Suprapubic skin (tissue), 4 donors: ENCODE measurements at regions not wholly inside any gene's neighbourhood (a gene's known extent, or its start where the extent isn't known, plus 50 kb on each side); places are given as distances from the start of the nearest gene placed in this dataset.

Experiments used
- EP300 ChIP-seq: sonication (generic); formaldehyde crosslinking; IDR thresholded peaks from one replicate; pipeline ENCODE4 v1.6.1; 2017; ENCODE audit warnings: antibody characterized with exemption
- POLR2AphosphoS5 ChIP-seq, 3 donors: sonication (generic); formaldehyde crosslinking; IDR thresholded peaks; one replicate each; pipeline ENCODE4 v1.6.1; 2017; ENCODE audit warnings: antibody characterized with exemption in 3 of 3
- TF ChIP-seq, protein P1 (sequence below), 2 donors: fragments of 200-600 bp in 1 of 2; fragments of 450-650 bp in 1 of 2; sonication (generic) in 1 of 2; IDR thresholded peaks; one replicate each; pipeline ENCODE4 v1.5.1; 2016 to 2019; ENCODE audit warnings: antibody characterized with exemption in 2 of 2, mild to moderate bottlenecking in 1 of 2, moderate library complexity in 1 of 2

DNA sequence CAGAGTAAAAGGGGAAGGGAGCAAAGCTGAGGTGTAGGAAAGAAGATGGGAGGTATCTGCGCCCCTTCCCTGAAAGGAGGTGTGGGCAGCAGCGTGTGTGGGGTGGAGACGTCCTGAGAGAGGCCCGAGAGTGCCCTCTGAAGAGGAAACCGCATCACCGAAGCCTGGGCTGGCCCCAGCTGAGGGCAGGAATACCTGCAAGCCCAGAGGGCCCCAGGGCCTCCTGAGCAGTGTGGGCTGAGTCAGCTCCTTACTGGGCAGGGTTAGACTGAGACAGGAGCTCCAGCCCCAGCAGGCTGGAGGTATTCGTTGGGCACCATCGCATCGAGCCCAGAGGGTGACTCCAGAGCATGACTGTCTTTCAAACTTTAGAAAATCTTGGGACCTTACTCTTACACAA lies 534.0 kb upstream of the B3GAT1 start:
- no peak for TF ChIP-seq POLR2AphosphoS5 (IDR thresholded peaks at IDR 0.05)
- TF ChIP-seq, protein P1, sequence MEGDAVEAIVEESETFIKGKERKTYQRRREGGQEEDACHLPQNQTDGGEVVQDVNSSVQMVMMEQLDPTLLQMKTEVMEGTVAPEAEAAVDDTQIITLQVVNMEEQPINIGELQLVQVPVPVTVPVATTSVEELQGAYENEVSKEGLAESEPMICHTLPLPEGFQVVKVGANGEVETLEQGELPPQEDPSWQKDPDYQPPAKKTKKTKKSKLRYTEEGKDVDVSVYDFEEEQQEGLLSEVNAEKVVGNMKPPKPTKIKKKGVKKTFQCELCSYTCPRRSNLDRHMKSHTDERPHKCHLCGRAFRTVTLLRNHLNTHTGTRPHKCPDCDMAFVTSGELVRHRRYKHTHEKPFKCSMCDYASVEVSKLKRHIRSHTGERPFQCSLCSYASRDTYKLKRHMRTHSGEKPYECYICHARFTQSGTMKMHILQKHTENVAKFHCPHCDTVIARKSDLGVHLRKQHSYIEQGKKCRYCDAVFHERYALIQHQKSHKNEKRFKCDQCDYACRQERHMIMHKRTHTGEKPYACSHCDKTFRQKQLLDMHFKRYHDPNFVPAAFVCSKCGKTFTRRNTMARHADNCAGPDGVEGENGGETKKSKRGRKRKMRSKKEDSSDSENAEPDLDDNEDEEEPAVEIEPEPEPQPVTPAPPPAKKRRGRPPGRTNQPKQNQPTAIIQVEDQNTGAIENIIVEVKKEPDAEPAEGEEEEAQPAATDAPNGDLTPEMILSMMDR (IDR thresholded peaks at IDR 0.05) = no peak
- TF ChIP-seq EP300 = no peak
